Activated naive CD8-positive, alpha-beta T cell treated with anti-CD3 and anti-CD28 coated beads, Interleukin-2, amount 50 U/mL, for 24 hours (primary cell): ENCODE measurements at regions not wholly inside any gene's neighbourhood (a gene's known extent, or its start where the extent isn't known, plus 50 kb on each side); places are given as distances from the start of the nearest gene placed in this dataset.

Source experiments
- ATAC-seq: fragments of 150-1000 bp; cut with Tn5 transposase; one replicate; pipeline ENCODE4 v1.10.0; 2021
- DNase-seq: peaks from one replicate; pipeline ENCODE4 v3.0.0; 2021
- H3K27ac Mint-ChIP-seq: one replicate; pipeline ENCODE4 v1.8.0; 2021; ENCODE audit warnings: mild to moderate bottlenecking, mixed read lengths
- H3K27me3 Mint-ChIP-seq: one replicate; pipeline ENCODE4 v1.8.0; 2021; ENCODE audit warnings: mixed read lengths
- H3K36me3 Mint-ChIP-seq: one replicate; pipeline ENCODE4 v1.8.0; 2021; ENCODE audit warnings: low read depth, mixed read lengths
- H3K4me1 Mint-ChIP-seq: one replicate; pipeline ENCODE4 v1.8.0; 2021; ENCODE audit warnings: mixed read lengths
- H3K4me3 Mint-ChIP-seq: one replicate; pipeline ENCODE4 v1.8.0; 2021; ENCODE audit warnings: mild to moderate bottlenecking, moderate library complexity, mixed read lengths
- H3K9me3 Mint-ChIP-seq: one replicate; pipeline ENCODE4 v1.8.0; 2021; ENCODE audit warnings: mixed read lengths

DNA sequence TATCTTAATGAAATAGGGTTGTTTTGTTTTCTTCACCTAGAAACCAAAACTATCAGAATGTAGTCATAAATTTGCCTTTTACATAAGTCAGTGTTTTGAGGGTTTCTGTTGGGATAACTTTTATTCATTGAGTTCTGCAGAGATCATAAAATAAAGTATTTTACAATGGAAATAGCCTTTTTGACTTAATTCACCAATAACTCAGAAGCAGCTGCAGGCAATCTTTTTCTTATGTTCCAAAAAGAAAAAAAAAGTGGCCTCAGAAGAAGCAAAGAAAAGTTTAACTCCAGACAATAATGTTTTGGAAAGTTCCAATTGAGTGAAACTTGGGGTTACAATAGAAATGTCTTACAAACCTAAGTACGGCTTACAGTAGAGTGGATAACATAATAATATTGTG lies 491.7 kb upstream of the NRP1 start:
- DNase-seq = no peak
- H3K4me3 Mint-ChIP-seq = no peak overlapping the region
- peaks cover 9% of the 10 kb centered on the region for H3K9me3 Mint-ChIP-seq
- no peak for ATAC-seq
- peaks cover 2% of the 10 kb centered on the region for H3K36me3 Mint-ChIP-seq
- H3K27ac Mint-ChIP-seq = no peak overlapping the region
- no peaks in the 10 kb centered on the region for H3K4me1 Mint-ChIP-seq
- no peaks in the 10 kb centered on the region for H3K27me3 Mint-ChIP-seq

DNA sequence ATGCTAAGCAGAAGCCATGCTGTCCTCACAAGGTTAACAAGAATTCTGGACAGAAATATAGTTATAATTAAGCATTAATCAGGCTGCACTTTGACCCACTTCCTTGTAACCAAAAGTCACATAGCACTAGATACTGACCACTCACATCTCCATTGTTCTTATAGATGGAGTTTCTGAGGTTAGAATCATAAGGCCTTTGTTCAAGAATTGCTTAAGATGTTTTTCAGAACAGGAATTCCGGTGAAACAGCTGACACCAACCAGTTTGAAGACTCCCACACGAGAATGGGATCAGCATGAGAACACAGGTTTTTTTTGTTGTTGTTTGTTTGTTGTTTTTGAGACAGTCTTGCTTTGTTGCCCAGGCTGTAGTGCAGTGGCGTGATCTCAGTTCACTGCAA lies 488.3 kb upstream of the NRP1 start:
- Mint-ChIP-seq H3K36me3 (no peaks in the 10 kb centered on the region), H3K9me3 (peaks cover 4% of the 10 kb centered on the region), H3K27ac (no peak overlapping the region), H3K4me1 (peaks cover 6% of the 10 kb centered on the region), H3K27me3 (no peaks in the 10 kb centered on the region), H3K4me3 (no peak overlapping the region)
- ATAC-seq (no peak), DNase-seq (no peak)

DNA sequence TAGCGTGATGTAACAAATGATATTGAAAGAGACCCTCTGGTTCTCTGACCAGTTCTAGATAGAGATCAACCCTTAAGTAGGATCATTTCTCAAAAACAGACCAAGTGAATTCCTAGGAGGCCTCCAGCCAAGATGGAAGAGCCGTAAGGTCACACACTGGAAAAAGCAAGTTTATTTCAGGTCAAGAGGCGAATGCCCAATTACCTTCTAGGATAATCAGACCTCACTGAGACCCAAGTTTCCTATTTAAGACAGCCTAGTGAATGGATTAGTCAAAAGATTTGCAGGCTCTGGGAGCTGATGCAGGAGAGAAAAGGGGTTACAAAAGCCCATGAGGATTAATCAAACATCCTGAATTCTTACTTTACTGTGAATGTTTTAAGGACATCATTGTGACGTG lies 486.1 kb upstream of the NRP1 start:
- Mint-ChIP-seq H3K27me3 (no peaks in the 10 kb centered on the region), H3K36me3 (no peaks in the 10 kb centered on the region), H3K9me3 (no peaks in the 10 kb centered on the region), H3K4me1 (peaks cover 6% of the 10 kb centered on the region), H3K4me3 (no peak overlapping the region), H3K27ac (no peak overlapping the region)
- no peak for ATAC-seq
- DNase-seq = no peak

DNA sequence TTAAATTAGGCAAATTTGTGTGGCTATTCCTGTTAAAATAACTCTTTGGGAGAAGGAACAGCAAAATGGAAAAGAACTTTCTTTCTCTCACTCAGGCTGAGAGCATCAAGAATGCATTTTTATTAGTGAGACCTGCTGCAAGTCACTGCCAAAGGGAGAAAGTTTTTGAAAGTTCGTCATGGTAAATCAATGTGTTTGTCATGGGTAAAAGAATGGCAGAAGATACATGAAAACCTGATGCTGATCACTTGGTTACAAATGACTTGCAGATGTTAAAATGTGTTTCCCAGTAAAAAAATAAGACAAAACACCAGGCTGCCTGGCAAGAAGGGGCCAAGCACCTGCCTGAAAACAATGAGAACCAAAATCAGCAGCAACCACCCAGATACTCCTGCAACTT lies 484.7 kb upstream of the NRP1 start:
- H3K4me3 Mint-ChIP-seq = no peak overlapping the region
- no peaks in the 10 kb centered on the region for H3K9me3 Mint-ChIP-seq
- no peaks in the 10 kb centered on the region for H3K27me3 Mint-ChIP-seq
- H3K27ac Mint-ChIP-seq = no peak overlapping the region
- no peak for DNase-seq
- H3K4me1 Mint-ChIP-seq = peaks cover 6% of the 10 kb centered on the region
- no peaks in the 10 kb centered on the region for H3K36me3 Mint-ChIP-seq
- ATAC-seq = no peak

DNA sequence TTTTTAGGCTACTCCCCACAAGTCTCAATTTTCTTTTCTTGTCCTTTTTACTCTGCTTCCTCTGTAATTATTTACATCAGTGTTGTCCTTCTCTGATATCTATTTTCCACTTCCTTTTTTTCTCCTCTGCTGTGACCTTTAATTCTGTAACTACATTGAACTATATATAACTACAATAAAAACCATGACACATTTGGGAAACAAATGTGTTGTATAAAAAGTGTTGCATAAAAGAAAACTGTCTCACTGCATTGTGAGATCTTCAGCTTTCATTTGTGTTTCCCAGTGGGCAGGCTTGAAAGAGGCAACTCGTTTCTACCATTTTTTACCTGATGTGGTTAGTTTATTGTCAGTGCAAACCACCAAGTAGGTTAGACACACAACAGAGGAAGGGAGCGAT lies 483.9 kb upstream of the NRP1 start:
- H3K9me3 Mint-ChIP-seq = no peaks in the 10 kb centered on the region
- DNase-seq (no peak), ATAC-seq (no peak)
- peaks cover 6% of the 10 kb centered on the region for H3K4me1 Mint-ChIP-seq
- no peak overlapping the region for H3K27ac Mint-ChIP-seq
- no peak overlapping the region for H3K4me3 Mint-ChIP-seq
- H3K36me3 Mint-ChIP-seq = no peaks in the 10 kb centered on the region
- no peaks in the 10 kb centered on the region for H3K27me3 Mint-ChIP-seq

DNA sequence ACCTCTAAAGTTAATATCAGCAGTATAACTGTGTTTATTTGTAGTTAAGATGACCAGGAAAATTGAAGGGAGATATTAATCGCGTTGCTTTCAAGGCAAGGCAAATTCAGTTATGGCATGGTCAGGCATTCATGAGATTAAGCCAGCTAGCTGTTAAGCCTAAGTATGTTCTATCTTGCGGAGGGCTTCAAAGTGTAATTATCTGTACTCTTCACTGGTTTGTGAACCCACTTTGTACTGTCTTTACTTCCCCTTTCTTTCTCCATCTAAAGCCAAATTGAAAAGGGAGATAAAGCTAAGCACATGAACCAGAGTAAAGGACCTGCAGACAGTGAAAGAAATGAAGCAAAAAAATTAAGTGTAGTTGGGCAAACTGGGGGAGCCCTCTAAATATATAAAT lies 483.1 kb upstream of the NRP1 start:
- H3K27ac Mint-ChIP-seq = no peak overlapping the region
- H3K27me3 Mint-ChIP-seq = no peaks in the 10 kb centered on the region
- peaks cover 6% of the 10 kb centered on the region for H3K4me1 Mint-ChIP-seq
- DNase-seq (no peak), ATAC-seq (no peak)
- no peak overlapping the region for H3K4me3 Mint-ChIP-seq
- H3K9me3 Mint-ChIP-seq = no peaks in the 10 kb centered on the region
- no peaks in the 10 kb centered on the region for H3K36me3 Mint-ChIP-seq

DNA sequence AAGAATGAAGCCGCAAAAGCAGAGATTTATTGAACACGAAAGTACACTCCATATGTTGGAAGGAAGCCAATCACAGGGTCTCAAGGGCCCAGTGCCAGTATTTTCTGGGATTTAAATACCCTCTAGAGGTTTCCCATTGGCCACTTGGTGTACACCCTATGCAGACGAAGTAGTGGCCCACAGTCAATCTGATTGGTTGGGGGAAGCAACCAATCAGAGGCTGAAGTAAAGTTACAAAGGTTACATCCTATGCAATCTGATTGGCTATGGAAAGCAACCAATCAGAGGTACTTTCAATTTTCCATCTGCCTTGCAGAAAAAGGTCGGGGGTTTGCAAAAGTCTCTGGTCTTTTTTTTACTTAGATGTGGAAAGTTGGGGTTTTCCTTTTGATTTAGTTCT lies 481.3 kb upstream of the NRP1 start:
- H3K9me3 Mint-ChIP-seq = no peaks in the 10 kb centered on the region
- peaks cover 6% of the 10 kb centered on the region for H3K4me1 Mint-ChIP-seq
- ATAC-seq (no peak), DNase-seq (no peak)
- no peak overlapping the region for H3K4me3 Mint-ChIP-seq
- no peaks in the 10 kb centered on the region for H3K36me3 Mint-ChIP-seq
- no peak overlapping the region for H3K27ac Mint-ChIP-seq
- H3K27me3 Mint-ChIP-seq = no peaks in the 10 kb centered on the region

DNA sequence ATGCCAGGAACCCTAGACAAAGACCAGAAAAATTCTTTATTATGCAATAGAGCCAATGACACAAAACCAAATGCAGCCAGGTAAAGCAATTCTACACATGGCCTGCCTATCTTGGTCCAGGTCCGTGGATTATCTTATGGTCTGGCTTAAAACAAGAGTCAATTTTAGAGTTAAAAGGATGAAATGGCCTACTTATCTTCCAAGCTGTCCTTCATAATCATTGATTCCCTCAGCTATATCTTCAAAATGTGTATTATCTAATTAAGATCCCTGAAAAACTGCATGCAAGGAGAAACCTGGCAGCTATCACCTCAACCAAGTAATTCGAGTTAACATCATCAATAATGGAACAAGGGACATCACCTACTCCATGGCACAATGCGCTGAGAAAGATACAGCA lies 479.4 kb upstream of the NRP1 start:
- H3K9me3 Mint-ChIP-seq = no peaks in the 10 kb centered on the region
- DNase-seq (no peak), ATAC-seq (no peak)
- H3K27me3 Mint-ChIP-seq = no peaks in the 10 kb centered on the region
- peaks cover 6% of the 10 kb centered on the region for H3K4me1 Mint-ChIP-seq
- no peak overlapping the region for H3K4me3 Mint-ChIP-seq
- no peaks in the 10 kb centered on the region for H3K36me3 Mint-ChIP-seq
- no peak overlapping the region for H3K27ac Mint-ChIP-seq

DNA sequence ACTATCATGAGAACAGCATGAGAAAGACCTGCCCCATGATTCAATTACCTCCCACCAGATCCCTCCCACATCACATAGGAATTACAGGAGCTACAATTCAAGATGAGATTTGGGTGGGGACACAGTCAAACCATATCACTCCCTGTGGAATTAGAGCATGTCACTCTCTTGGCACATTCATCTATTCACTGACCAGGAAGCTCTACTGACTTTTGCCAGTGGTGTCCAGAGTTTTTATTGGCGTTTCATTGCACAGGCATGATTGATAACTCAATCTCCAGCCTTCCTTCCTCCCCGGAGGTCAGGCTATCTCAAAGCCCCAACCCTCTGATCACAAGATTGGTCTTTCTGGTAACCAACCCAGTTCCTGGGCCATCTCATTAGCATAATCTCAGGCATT lies 478.9 kb upstream of the NRP1 start:
- Mint-ChIP-seq H3K36me3 (no peaks in the 10 kb centered on the region), H3K27ac (no peak overlapping the region), H3K9me3 (no peaks in the 10 kb centered on the region), H3K4me3 (no peak overlapping the region), H3K27me3 (no peaks in the 10 kb centered on the region), H3K4me1 (peaks cover 4% of the 10 kb centered on the region)
- DNase-seq (no peak), ATAC-seq (no peak)

DNA sequence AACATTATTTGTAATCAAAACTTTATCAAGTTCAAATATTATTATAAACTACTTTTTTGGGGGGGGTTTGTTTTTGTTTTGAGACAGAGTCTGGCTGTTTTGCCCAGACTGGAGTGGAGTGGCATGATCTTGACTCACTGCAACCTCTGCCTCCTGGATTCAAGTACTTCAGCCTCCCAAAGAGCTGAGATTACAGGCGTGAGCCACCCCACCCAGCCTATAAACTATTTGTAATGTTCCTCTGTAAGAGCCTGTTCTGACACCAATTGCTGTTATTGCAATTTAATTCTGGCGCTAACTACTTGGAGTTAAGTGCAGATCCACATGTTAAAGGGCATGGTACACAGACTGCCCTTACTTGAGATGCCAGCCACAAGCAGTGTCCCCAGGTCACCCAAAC lies 478.1 kb upstream of the NRP1 start:
- Mint-ChIP-seq H3K27ac (no peak overlapping the region), H3K4me3 (no peak overlapping the region)
- no peak for ATAC-seq

DNA sequence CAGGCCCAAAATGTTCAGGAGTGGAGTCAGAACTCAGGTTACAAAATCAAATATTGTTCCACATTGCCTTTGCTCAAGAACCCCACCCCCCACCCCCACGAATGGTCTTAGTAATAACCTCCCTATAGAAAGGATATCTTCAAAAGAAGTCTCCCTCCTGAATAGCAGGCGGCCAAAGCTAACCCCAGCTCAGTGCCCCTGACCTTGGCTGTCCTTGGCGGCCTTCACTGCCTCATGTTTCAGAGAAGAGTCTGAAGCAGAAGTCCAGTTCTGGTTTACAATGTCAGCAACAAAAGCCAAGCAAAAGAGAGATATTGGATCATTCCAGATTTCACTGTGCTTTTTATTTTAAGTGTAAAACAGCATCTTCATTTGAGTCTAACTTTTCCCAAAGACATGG lies 476.5 kb upstream of the NRP1 start:
- no peaks in the 10 kb centered on the region for H3K4me1 Mint-ChIP-seq
- H3K4me3 Mint-ChIP-seq = no peak overlapping the region
- no peaks in the 10 kb centered on the region for H3K27me3 Mint-ChIP-seq
- H3K9me3 Mint-ChIP-seq = no peaks in the 10 kb centered on the region
- DNase-seq (no peak), ATAC-seq (no peak)
- H3K27ac Mint-ChIP-seq = no peak overlapping the region
- no peaks in the 10 kb centered on the region for H3K36me3 Mint-ChIP-seq

More for the DNA sequence above, 478.1 kb upstream of the NRP1 start:
- DNase-seq = no peak
- Mint-ChIP-seq H3K27me3 (no peaks in the 10 kb centered on the region), H3K4me1 (no peaks in the 10 kb centered on the region), H3K36me3 (no peaks in the 10 kb centered on the region), H3K9me3 (no peaks in the 10 kb centered on the region)

DNA sequence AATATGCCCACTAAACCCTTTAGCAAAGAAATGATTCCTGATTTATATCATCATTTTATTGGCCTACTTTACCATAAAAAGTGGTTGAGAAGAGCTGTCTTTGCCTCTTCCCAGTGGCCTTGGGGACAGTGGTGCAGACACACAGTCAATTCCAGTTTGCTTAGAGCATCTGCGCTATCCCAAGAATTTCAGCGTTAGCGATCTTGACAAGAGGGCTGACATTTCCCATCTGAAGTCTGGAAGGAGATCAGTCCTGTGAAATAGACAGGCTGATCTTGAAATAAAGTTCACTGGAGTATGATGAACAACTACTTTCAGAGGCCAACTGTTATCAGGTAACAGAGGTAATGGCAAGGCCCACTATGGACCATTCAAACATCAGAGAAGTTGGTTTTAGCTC lies 475.3 kb upstream of the NRP1 start:
- Mint-ChIP-seq H3K27ac (no peak overlapping the region), H3K4me1 (no peaks in the 10 kb centered on the region), H3K27me3 (no peaks in the 10 kb centered on the region), H3K9me3 (no peaks in the 10 kb centered on the region), H3K36me3 (no peaks in the 10 kb centered on the region), H3K4me3 (no peak overlapping the region)
- no peak for DNase-seq
- ATAC-seq = no peak

DNA sequence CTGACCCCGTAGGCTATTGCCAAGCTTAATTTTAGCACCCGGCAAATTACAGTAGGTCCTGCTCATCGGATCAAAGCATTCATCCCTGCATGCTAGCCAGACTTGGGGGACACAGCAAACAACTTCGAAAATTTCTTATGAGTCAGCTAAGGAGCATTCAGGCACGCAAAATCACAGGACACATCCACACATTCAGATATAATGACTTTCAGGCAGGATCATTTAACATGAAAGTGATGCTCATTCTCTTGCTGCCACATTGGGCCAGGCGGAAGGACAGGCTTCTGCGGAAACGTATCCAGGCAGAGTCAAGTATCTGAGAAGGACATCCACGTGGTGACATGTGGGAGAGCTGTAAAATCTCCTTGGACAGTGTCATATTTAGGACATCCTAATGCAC lies 474.0 kb upstream of the NRP1 start:
- Mint-ChIP-seq H3K4me3 (no peak overlapping the region), H3K9me3 (no peaks in the 10 kb centered on the region), H3K27ac (no peak overlapping the region), H3K4me1 (no peaks in the 10 kb centered on the region), H3K36me3 (no peaks in the 10 kb centered on the region), H3K27me3 (no peaks in the 10 kb centered on the region)
- ATAC-seq = no peak
- no peak for DNase-seq

DNA sequence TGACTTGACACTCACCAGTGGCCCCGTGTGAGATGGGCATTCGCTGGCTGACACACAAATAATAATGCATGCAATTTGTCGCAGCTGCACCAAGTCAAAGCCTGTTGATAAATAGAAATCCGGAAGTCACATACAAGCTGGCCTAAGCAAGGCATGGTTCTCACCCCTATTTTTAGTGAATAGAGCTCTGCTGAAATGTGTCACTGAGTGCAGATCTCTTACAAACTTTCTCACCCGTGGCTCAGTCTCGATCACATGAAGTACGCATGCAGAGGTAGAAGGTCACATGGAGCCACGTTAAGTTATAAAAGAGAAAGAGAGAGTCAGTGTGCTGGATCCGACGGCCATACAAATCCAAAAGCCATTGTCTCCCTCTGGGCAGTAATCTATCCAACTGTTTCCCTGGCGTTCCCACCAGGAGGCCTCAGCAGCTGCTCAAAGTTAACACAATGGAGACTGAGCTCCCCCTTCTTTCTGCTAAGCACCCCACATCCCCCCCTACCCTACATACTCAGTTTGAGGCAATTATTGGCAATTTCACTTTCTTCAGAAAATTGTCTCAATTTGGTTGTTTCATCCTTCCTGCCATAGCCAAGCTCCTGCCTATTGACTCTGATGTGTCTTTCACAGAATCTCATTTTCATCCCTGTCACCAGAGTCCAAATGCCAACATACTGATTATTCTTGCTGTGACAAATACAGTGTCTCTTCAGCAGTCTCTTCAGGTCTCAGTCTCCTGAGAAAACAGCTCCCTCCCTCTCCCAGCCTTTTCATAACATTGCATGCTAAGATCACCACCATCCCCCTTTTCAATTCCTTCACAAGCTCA lies 473.3 kb upstream of the NRP1 start:
- no peak for ATAC-seq
- H3K9me3 Mint-ChIP-seq = no peaks in the 10 kb centered on the region
- no peaks in the 10 kb centered on the region for H3K4me1 Mint-ChIP-seq
- H3K27me3 Mint-ChIP-seq = no peaks in the 10 kb centered on the region
- DNase-seq = no peak
- H3K27ac Mint-ChIP-seq = no peak overlapping the region
- H3K4me3 Mint-ChIP-seq = no peak overlapping the region
- H3K36me3 Mint-ChIP-seq = no peaks in the 10 kb centered on the region

DNA sequence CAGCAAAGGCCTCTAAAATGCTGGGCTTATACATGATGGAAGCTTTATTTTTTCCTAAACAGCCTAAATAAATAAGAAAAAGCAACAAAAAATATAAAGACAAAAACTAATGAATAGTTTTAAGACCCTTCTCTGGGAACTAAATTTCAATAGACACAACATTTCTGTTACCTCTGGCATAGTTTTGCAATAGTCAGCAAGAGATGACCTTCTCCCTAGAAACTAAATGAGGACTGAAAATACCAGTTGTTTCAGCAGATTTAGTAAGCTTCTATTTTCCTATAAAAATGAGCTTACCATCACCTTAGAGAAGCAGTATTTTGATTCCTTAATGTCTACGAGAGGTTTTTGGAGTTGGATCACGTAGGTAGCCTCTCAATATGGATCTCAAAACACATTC lies 471.4 kb upstream of the NRP1 start:
- no peaks in the 10 kb centered on the region for H3K27me3 Mint-ChIP-seq
- no peaks in the 10 kb centered on the region for H3K9me3 Mint-ChIP-seq
- ATAC-seq (no peak), DNase-seq (no peak)
- no peak overlapping the region for H3K27ac Mint-ChIP-seq
- H3K36me3 Mint-ChIP-seq = no peaks in the 10 kb centered on the region
- no peak overlapping the region for H3K4me3 Mint-ChIP-seq
- H3K4me1 Mint-ChIP-seq = no peaks in the 10 kb centered on the region

DNA sequence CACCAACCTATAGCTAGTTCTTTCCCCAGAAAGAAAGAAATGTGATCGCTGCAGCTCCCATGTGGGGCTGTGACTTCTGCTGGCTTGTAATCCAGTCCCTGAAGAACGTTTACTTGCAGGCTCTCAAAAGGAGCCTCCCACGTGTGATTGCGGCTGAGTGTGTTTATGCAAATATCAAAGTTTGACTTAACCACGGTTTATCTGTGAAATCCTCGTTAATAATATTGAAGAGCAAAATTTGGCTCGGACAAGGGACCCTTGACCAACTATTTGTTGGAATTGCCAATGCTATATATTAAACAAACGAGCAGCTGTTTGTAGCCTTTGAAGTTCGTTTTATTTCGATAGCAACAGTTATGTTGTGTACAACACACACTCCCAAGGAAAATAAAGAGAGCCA lies 470.1 kb upstream of the NRP1 start:
- Mint-ChIP-seq H3K27ac (no peak overlapping the region), H3K4me3 (no peak overlapping the region), H3K27me3 (no peaks in the 10 kb centered on the region), H3K36me3 (no peaks in the 10 kb centered on the region), H3K4me1 (no peaks in the 10 kb centered on the region), H3K9me3 (no peaks in the 10 kb centered on the region)
- ATAC-seq (no peak), DNase-seq (no peak)
